Keratinocyte (primary cell): ENCODE measurements at regions not wholly inside any gene's neighbourhood (a gene's known extent, or its start where the extent isn't known, plus 50 kb on each side); places are given as distances from the start of the nearest gene placed in this dataset.

Source experiments
- DNase-seq: peaks from one replicate; pipeline ENCODE4 v3.0.0-alpha.2; 2011; ENCODE audit warnings: low read depth, missing footprints, low spot score
- FAIRE-seq: peaks from 2 replicates; lab custom pipeline; 2011; peaks lifted over from hg19 to GRCh38; lab: Jason Lieb, UNC
- H2AFZ ChIP-seq: 2 replicates; pipeline ENCODE4 v1.6.0; 2012; ENCODE audit warnings: low read length, control low read depth, inconsistent platforms; ENCODE audit not compliant: control insufficient read depth
- H3K27ac ChIP-seq: 2 replicates; pipeline ENCODE4 v1.5.1; 2011; ENCODE audit warnings: low read length; ENCODE audit not compliant: control insufficient read depth, insufficient read depth
- H3K27me3 ChIP-seq: 3 replicates; pipeline ENCODE4 v1.6.0; 2011; ENCODE audit warnings: low read length; ENCODE audit not compliant: control insufficient read depth, insufficient read depth; ENCODE audit errors: extremely low read depth
- H3K36me3 ChIP-seq, 2 experiments: 2 replicates in 1 of 2; 3 replicates in 1 of 2; pipeline ENCODE4 v1.5.1; 2011; ENCODE audit warnings: low read length in 2 of 2, mild to moderate bottlenecking in 1 of 2; ENCODE audit not compliant: control insufficient read depth in 2 of 2, insufficient read depth in 2 of 2; ENCODE audit errors: extremely low read depth in 1 of 2
- H3K4me1 ChIP-seq: 3 replicates; pipeline ENCODE4 v1.5.1; 2011; ENCODE audit warnings: low read length; ENCODE audit not compliant: control insufficient read depth, insufficient read depth; ENCODE audit errors: extremely low read depth
- H3K4me2 ChIP-seq: 3 replicates; pipeline ENCODE4 v1.6.0; 2011; ENCODE audit warnings: low read depth, low read length; ENCODE audit not compliant: control insufficient read depth, insufficient read depth; ENCODE audit errors: extremely low read depth
- H3K4me3 ChIP-seq, 3 experiments: fragments of 200-600 bp in 1 of 3; sonication (generic) in 1 of 3; 2 replicates in 2 of 3; 3 replicates in 1 of 3; pipeline ENCODE4 v1.5.1; 2011 to 2016; ENCODE audit warnings: low read length in 3 of 3, mild to moderate bottlenecking in 3 of 3, control low read depth in 2 of 3, inconsistent platforms in 1 of 3, low read depth in 1 of 3, mixed read lengths in 1 of 3, mixed run types in 1 of 3, moderate library complexity in 1 of 3; ENCODE audit not compliant: control insufficient read depth in 2 of 3, insufficient read depth in 2 of 3; ENCODE audit errors: extremely low read depth in 1 of 3
- H3K79me2 ChIP-seq: 2 replicates; pipeline ENCODE4 v1.6.0; 2012; ENCODE audit warnings: low read length; ENCODE audit not compliant: control insufficient read depth, insufficient read depth
- H3K9ac ChIP-seq: 3 replicates; pipeline ENCODE4 v1.6.0; 2011; ENCODE audit warnings: low read length; ENCODE audit not compliant: control insufficient read depth, insufficient read depth; ENCODE audit errors: extremely low read depth
- H3K9me1 ChIP-seq: 3 replicates; pipeline ENCODE4 v1.6.0; 2011; ENCODE audit warnings: low read length; ENCODE audit not compliant: control insufficient read depth, insufficient read depth; ENCODE audit errors: extremely low read depth
- H3K9me3 ChIP-seq: 2 replicates; pipeline ENCODE4 v1.5.1; 2012; ENCODE audit warnings: low read depth, low read length; ENCODE audit not compliant: control insufficient read depth
- H4K20me1 ChIP-seq: 3 replicates; pipeline ENCODE4 v1.6.0; 2011; ENCODE audit warnings: low read length; ENCODE audit not compliant: control insufficient read depth, insufficient read depth; ENCODE audit errors: extremely low read depth
- EZH2 ChIP-seq: IDR thresholded peaks from one replicate; pipeline ENCODE4 v1.6.1; 2012; ENCODE audit warnings: inconsistent platforms, mild to moderate bottlenecking, low read length, moderate library complexity
- dilution Hi-C: fragments of 300-500 bp; cut with MboI; formaldehyde crosslinking; loops from one replicate; pipeline ENCODE4 v1.7.0; 2020; ENCODE audit warnings: low sequenced_read_pairs; ENCODE audit not compliant: extremely low pct_ligation_motif_present
- TF ChIP-seq, protein P1 (sequence below), 3 experiments: IDR thresholded peaks in 1 of 3; conservative IDR thresholded peaks in 1 of 3; optimal IDR thresholded peaks in 1 of 3; 2 replicates in 2 of 3; 3 replicates in 1 of 3; pipeline versions ENCODE3 to v1.5.1; 2011; ENCODE audit warnings: low read length in 3 of 3, mild to moderate bottlenecking in 3 of 3, moderate library complexity in 2 of 3, control low read depth in 1 of 3, inconsistent platforms in 1 of 3; ENCODE audit not compliant: insufficient read depth in 2 of 3; ENCODE audit errors: extremely low read depth in 1 of 3

- no peak overlapping the region for H3K27ac ChIP-seq
- dilution Hi-C loops = no loop called here
- FAIRE-seq = no peak
These were observed 195.7 kb downstream of the URI1 start for GRCh38 chr19:30137747-30138146.

DNA sequence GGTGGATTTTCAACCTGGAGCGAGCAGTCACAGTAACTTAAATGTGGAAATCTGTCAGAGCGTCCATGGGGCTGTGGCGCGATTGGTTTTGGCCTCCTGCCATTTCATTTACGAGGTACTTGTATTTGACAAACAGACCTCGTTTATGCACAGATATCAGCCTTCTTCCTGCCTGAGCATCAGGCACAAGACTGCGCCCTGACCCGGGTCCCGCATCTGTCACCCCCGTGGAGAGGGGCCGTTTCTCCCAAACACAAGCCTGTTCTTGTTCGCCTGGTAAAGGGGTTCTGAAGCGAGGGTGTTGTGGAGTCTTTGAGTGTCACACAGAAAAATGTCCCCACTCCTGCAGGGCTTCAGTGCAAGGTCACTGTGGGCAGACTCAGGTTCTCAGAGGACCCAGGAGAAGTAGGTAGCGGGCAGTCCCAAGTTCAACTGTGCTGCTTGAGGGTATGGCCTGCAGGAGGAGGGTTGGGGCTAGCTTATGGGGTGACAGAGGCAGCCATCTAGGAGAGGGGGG, 202.3 kb downstream of the URI1 start:
- H3K9me3 ChIP-seq = peaks cover 2% of the 10 kb centered on the region
- H2AFZ ChIP-seq = no peak overlapping the region
- no peaks in the 10 kb centered on the region for H3K4me1 ChIP-seq
- dilution Hi-C loops = no loop called here
- H3K4me3 ChIP-seq = no peak overlapping the region
- no peaks in the 10 kb centered on the region for H3K9me1 ChIP-seq
- no peaks in the 10 kb centered on the region for H3K27me3 ChIP-seq
- H3K4me2 ChIP-seq = no peak overlapping the region
- DNase-seq (no peak), FAIRE-seq (no peak)
- H4K20me1 ChIP-seq = no peaks in the 10 kb centered on the region
- no peaks in the 10 kb centered on the region for H3K79me2 ChIP-seq
- TF ChIP-seq, protein P1, sequence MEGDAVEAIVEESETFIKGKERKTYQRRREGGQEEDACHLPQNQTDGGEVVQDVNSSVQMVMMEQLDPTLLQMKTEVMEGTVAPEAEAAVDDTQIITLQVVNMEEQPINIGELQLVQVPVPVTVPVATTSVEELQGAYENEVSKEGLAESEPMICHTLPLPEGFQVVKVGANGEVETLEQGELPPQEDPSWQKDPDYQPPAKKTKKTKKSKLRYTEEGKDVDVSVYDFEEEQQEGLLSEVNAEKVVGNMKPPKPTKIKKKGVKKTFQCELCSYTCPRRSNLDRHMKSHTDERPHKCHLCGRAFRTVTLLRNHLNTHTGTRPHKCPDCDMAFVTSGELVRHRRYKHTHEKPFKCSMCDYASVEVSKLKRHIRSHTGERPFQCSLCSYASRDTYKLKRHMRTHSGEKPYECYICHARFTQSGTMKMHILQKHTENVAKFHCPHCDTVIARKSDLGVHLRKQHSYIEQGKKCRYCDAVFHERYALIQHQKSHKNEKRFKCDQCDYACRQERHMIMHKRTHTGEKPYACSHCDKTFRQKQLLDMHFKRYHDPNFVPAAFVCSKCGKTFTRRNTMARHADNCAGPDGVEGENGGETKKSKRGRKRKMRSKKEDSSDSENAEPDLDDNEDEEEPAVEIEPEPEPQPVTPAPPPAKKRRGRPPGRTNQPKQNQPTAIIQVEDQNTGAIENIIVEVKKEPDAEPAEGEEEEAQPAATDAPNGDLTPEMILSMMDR (optimal IDR thresholded peaks at IDR 0.05 in 1 of 3, IDR thresholded peaks at IDR 0.05 in 1 of 3, conservative IDR thresholded peaks at IDR 0.05 in 1 of 3; ENCODE audit: extremely low read depth in 1 of 3, insufficient read depth in 2 of 3, low read length in 3 of 3) = no peak
- TF ChIP-seq EZH2 = no peak
- no peak overlapping the region for H3K27ac ChIP-seq
- no peaks in the 10 kb centered on the region for H3K36me3 ChIP-seq
- no peak overlapping the region for H3K9ac ChIP-seq

More at GRCh38 chr19:30137747-30138146, 195.7 kb downstream of the URI1 start:
- no peak overlapping the region for H2AFZ ChIP-seq
- no peaks in the 10 kb centered on the region for H3K36me3 ChIP-seq
- TF ChIP-seq EZH2 = no peak
- TF ChIP-seq, protein P1 (optimal IDR thresholded peaks at IDR 0.05 in 1 of 3, IDR thresholded peaks at IDR 0.05 in 1 of 3, conservative IDR thresholded peaks at IDR 0.05 in 1 of 3; ENCODE audit: extremely low read depth in 1 of 3, insufficient read depth in 2 of 3, low read length in 3 of 3) = no peak
- H3K79me2 ChIP-seq = no peaks in the 10 kb centered on the region
- H3K27me3 ChIP-seq = no peaks in the 10 kb centered on the region
- H3K4me1 ChIP-seq = no peaks in the 10 kb centered on the region
- no peak overlapping the region for H3K4me3 ChIP-seq
- H3K9me3 ChIP-seq = peaks cover 4% of the 10 kb centered on the region
- H3K9ac ChIP-seq = no peak overlapping the region
- DNase-seq = no peak
- H3K4me2 ChIP-seq = no peak overlapping the region
- H4K20me1 ChIP-seq = no peaks in the 10 kb centered on the region
- H3K9me1 ChIP-seq = no peaks in the 10 kb centered on the region
